C4-2B (cell line): ENCODE measurements at regions not wholly inside any gene's neighbourhood (a gene's known extent, or its start where the extent isn't known, plus 50 kb on each side); places are given as distances from the start of the nearest gene placed in this dataset.

ENCODE experiments used
- CTCF ChIP-seq: fragments of 450-650 bp; conservative IDR thresholded peaks from 2 replicates; pipeline ENCODE4 v1.5.1; 2017; ENCODE audit warnings: mild to moderate bottlenecking
- ZFX ChIP-seq: fragments of 450-650 bp; IDR thresholded peaks from 2 replicates; pipeline ENCODE4 v1.6.1; 2017

- no peak for TF ChIP-seq CTCF
- no peak for TF ChIP-seq ZFX
Observed at GRCh38 chr7:109986701-109987100, 1104.2 kb upstream of the LRRN3 start.
